ENCODE measurements at regions not wholly inside any gene's neighbourhood (a gene's known extent, or its start where the extent isn't known, plus 50 kb on each side); places are given as distances from the start of the nearest gene placed in this dataset.

DNA sequence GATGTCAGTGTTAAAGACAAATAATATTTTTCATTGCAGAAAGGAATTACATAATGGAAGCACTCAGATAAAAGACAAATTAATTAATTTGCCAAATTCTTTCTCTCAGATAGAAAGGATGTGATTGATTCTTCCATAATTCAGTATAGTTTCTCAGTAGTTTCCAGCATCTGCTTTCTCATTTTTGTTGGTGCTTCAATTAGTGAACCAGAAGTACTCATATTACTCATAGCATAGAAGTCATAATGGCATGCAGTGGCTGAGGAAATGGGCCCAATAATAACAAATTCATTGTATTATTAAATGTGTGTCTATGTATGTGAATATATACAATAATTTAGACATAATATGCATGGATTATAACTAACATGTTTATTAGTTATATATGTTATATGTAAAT, 393.3 kb upstream of the TRAM1L1 start:
- no peaks in the 10 kb centered on the region for H3K79me2 ChIP-seq (ENCODE audit: low read depth)
- H3K9me2 ChIP-seq (ENCODE audit: insufficient read depth): no peaks in the 10 kb centered on the region
- CTCF ChIA-PET: no interaction called here
- no peaks in the 10 kb centered on the region for H3K27me3 ChIP-seq (ENCODE audit: insufficient read depth, low read depth)
- H3K4me2 ChIP-seq: no peak overlapping the region
- no peaks in the 10 kb centered on the region for H3K4me1 ChIP-seq (replicated peaks; ENCODE audit: insufficient read depth)
- BruUV-seq (replicated peaks): no TSS peak
- no peak overlapping the region for H3K4me3 ChIP-seq
- H4K20me1 ChIP-seq (ENCODE audit: insufficient read depth): no peaks in the 10 kb centered on the region
- H3K27ac ChIP-seq: no peak overlapping the region
- no peaks in the 10 kb centered on the region for H3K36me3 ChIP-seq (ENCODE audit: low read depth)
- POLR2A ChIA-PET (ENCODE audit: unreplicated experiment): no interaction called here
- DNase-seq: no peak
- no peaks in the 10 kb centered on the region for H3F3A ChIP-seq (ENCODE audit: insufficient read depth, low read depth)
- intact Hi-C loops (cut with micrococcal nuclease; ENCODE audit: unreplicated experiment): no loop called here
- H3K9me3 ChIP-seq (ENCODE audit: insufficient read depth, low read depth): no peaks in the 10 kb centered on the region
- no peak overlapping the region for H2AFZ ChIP-seq
- TF ChIP-seq EZH2 (IDR thresholded peaks at IDR 0.05; ENCODE audit: low read depth): no peak
- TF ChIP-seq, protein P1, sequence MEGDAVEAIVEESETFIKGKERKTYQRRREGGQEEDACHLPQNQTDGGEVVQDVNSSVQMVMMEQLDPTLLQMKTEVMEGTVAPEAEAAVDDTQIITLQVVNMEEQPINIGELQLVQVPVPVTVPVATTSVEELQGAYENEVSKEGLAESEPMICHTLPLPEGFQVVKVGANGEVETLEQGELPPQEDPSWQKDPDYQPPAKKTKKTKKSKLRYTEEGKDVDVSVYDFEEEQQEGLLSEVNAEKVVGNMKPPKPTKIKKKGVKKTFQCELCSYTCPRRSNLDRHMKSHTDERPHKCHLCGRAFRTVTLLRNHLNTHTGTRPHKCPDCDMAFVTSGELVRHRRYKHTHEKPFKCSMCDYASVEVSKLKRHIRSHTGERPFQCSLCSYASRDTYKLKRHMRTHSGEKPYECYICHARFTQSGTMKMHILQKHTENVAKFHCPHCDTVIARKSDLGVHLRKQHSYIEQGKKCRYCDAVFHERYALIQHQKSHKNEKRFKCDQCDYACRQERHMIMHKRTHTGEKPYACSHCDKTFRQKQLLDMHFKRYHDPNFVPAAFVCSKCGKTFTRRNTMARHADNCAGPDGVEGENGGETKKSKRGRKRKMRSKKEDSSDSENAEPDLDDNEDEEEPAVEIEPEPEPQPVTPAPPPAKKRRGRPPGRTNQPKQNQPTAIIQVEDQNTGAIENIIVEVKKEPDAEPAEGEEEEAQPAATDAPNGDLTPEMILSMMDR (conservative IDR thresholded peaks at IDR 0.05): no peak

DNA sequence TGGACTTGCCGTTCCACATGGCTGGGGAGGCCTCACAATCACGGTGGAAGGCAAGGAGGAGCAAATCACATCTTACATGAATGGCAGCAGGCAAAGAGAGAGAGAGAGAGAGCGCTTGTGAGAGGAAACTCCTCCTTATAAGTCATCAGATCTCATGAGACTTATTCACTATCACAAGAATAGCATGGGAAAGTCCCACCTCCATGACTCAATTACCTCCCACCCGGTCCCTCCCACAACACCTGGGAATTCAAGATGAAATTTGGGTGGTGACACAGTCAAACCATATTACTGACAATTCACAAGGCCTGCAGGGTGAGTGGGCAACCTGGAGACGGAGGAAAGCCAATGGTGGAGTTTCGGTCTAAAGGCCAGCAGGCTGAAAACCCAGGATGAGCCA, 394.3 kb upstream of the TRAM1L1 start:
- TF ChIP-seq, protein P1 (conservative IDR thresholded peaks at IDR 0.05): no peak
- no peak for TF ChIP-seq EZH2 (IDR thresholded peaks at IDR 0.05; ENCODE audit: low read depth)
- H3K27ac ChIP-seq: no peak overlapping the region
- H3K79me2 ChIP-seq (ENCODE audit: low read depth): no peaks in the 10 kb centered on the region
- H3F3A ChIP-seq (ENCODE audit: insufficient read depth, low read depth): no peaks in the 10 kb centered on the region
- DNase-seq: no peak
- no peaks in the 10 kb centered on the region for H3K9me2 ChIP-seq (ENCODE audit: insufficient read depth)
- no TSS peak for BruUV-seq (replicated peaks)
- no peaks in the 10 kb centered on the region for H3K36me3 ChIP-seq (ENCODE audit: low read depth)
- ChIA-PET POLR2A (ENCODE audit: unreplicated experiment) (no interaction called here), CTCF (no interaction called here)
- H2AFZ ChIP-seq: no peak overlapping the region
- no peak overlapping the region for H3K4me3 ChIP-seq
- H4K20me1 ChIP-seq (ENCODE audit: insufficient read depth): no peaks in the 10 kb centered on the region
- H3K9me3 ChIP-seq (ENCODE audit: insufficient read depth, low read depth): no peaks in the 10 kb centered on the region
- no peak overlapping the region for H3K4me2 ChIP-seq
- intact Hi-C loops (cut with micrococcal nuclease; ENCODE audit: unreplicated experiment): no loop called here
- H3K27me3 ChIP-seq (ENCODE audit: insufficient read depth, low read depth): no peaks in the 10 kb centered on the region
- H3K4me1 ChIP-seq (replicated peaks; ENCODE audit: insufficient read depth): no peaks in the 10 kb centered on the region

DNA sequence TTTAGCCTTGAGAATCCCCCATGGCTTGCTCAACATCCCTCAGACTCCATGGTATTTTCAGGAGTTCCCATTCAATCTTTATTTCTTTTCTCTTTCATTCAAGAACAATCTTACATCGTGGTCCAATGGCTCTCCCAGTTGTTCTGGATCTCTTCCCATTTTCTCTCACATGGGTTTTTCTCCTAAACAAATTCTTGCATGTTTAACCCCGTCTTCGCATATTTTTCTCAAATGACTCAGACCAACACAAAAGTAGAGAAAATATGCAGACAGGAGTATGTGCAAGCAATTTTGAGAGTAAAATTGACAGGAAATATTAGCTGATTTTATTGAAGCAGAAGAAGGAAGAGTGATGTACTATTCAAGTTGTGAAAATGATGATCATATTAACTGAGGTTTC, 396.4 kb upstream of the TRAM1L1 start:
- H2AFZ ChIP-seq: no peak overlapping the region
- H3K9me3 ChIP-seq (ENCODE audit: insufficient read depth, low read depth): no peaks in the 10 kb centered on the region
- no peak overlapping the region for H3K4me3 ChIP-seq
- no peaks in the 10 kb centered on the region for H3K4me1 ChIP-seq (replicated peaks; ENCODE audit: insufficient read depth)
- ChIA-PET POLR2A (ENCODE audit: unreplicated experiment) (interaction anchor here (0.5 kb wide), 1 partner anchor 21 kb away, joined by 10 read pairs; no protein-coding TSS in a partner anchor), CTCF (no interaction called here)
- H3K4me2 ChIP-seq: no peak overlapping the region
- intact Hi-C loops (cut with micrococcal nuclease; ENCODE audit: unreplicated experiment): no loop called here
- H3F3A ChIP-seq (ENCODE audit: insufficient read depth, low read depth): no peaks in the 10 kb centered on the region
- no peaks in the 10 kb centered on the region for H3K9me2 ChIP-seq (ENCODE audit: insufficient read depth)
- DNase-seq: no peak
- no peak overlapping the region for H3K27ac ChIP-seq
- no TSS peak for BruUV-seq (replicated peaks)
- no peak for TF ChIP-seq EZH2 (IDR thresholded peaks at IDR 0.05; ENCODE audit: low read depth)
- H3K79me2 ChIP-seq (ENCODE audit: low read depth): no peaks in the 10 kb centered on the region
- H4K20me1 ChIP-seq (ENCODE audit: insufficient read depth): no peaks in the 10 kb centered on the region
- H3K36me3 ChIP-seq (ENCODE audit: low read depth): no peaks in the 10 kb centered on the region
- H3K27me3 ChIP-seq (ENCODE audit: insufficient read depth, low read depth): no peaks in the 10 kb centered on the region

DNA sequence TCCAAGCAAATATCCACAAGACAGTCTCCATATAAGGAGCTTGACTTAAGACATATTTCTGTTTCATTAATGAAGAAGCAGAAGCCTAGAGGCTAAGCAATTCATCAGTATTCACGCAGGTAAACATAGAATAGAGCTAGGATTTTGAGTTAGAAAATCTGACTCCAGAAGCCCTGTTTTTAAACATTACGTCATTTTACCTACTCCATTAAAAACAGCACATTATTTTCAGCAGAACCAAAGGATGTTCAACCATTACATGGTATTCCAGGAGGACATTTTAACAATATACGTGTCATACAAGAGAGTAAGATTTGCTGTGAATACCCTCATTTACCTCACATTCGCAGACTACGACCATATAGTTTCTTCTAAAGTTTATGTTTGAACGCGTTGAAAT, 403.3 kb upstream of the TRAM1L1 start:
- CTCF ChIA-PET: no interaction called here
- no peak overlapping the region for H3K4me2 ChIP-seq

More for the DNA sequence above, 403.3 kb upstream of the TRAM1L1 start:
- Histone ChIP-seq H3K36me3 (ENCODE audit: low read depth) (no peaks in the 10 kb centered on the region), H3K27me3 (ENCODE audit: insufficient read depth, low read depth) (no peaks in the 10 kb centered on the region), H4K20me1 (ENCODE audit: insufficient read depth) (no peaks in the 10 kb centered on the region), H3K9me2 (ENCODE audit: insufficient read depth) (no peaks in the 10 kb centered on the region), H2AFZ (no peak overlapping the region), H3K79me2 (ENCODE audit: low read depth) (no peaks in the 10 kb centered on the region), H3K4me3 (no peak overlapping the region), H3F3A (ENCODE audit: insufficient read depth, low read depth) (no peaks in the 10 kb centered on the region), H3K4me1 (replicated peaks; ENCODE audit: insufficient read depth) (no peaks in the 10 kb centered on the region), H3K27ac (no peak overlapping the region), H3K9me3 (ENCODE audit: insufficient read depth, low read depth) (no peaks in the 10 kb centered on the region)
- TF ChIP-seq, protein P1 (conservative IDR thresholded peaks at IDR 0.05): no peak
- no peak for TF ChIP-seq EZH2 (IDR thresholded peaks at IDR 0.05; ENCODE audit: low read depth)
- POLR2A ChIA-PET (ENCODE audit: unreplicated experiment): no interaction called here
- no peak for DNase-seq
- no TSS peak for BruUV-seq (replicated peaks)
- intact Hi-C loops (cut with micrococcal nuclease; ENCODE audit: unreplicated experiment): no loop called here

Measured in PC-9 (cell line).